OCI-LY3 (cell line): ENCODE measurements at regions not wholly inside any gene's neighbourhood (a gene's known extent, or its start where the extent isn't known, plus 50 kb on each side); places are given as distances from the start of the nearest gene placed in this dataset.

Source experiments
- H2AFZ ChIP-seq: fragments of 200-600, 300-600 bp; shearing (Covaris generic); 2 replicates; pipeline ENCODE4 v1.6.0; 2014; ENCODE audit warnings: antibody characterized with exemption, low read depth, low read length
- H3K27ac ChIP-seq: fragments of 200-600, 300-600 bp; sonication (generic); 2 replicates; pipeline ENCODE4 v1.5.1; 2014; ENCODE audit warnings: mild to moderate bottlenecking, low read length, moderate library complexity, mixed read lengths
- H3K27me3 ChIP-seq: fragments of 200-600, 300-600 bp; sonication (generic); 2 replicates; pipeline ENCODE4 v1.6.1; 2014; ENCODE audit warnings: low read depth, low read length, mixed read lengths
- H3K36me3 ChIP-seq: fragments of 200-600, 300-600 bp; sonication (generic); replicated peaks from 2 replicates; pipeline ENCODE3; 2014; ENCODE audit warnings: low read depth, low read length, mixed read lengths
- H3K4me1 ChIP-seq: fragments of 300-600, 200-600 bp; sonication (generic); 2 replicates; pipeline ENCODE4 v1.6.1; 2014; ENCODE audit warnings: low read length, mixed read lengths
- H3K4me2 ChIP-seq: fragments of 200-600, 300-600 bp; sonication (generic); 2 replicates; pipeline ENCODE4 v1.6.1; 2014; ENCODE audit warnings: low read length, mixed read lengths
- H3K4me3 ChIP-seq: fragments of 300-600, 200-600 bp; sonication (generic); 2 replicates; pipeline ENCODE4 v1.5.1; 2014; ENCODE audit warnings: antibody characterized with exemption, mild to moderate bottlenecking, low read length, moderate library complexity
- H3K79me2 ChIP-seq: fragments of 300-600, 200-600 bp; shearing (Covaris generic); 2 replicates; pipeline ENCODE4 v1.6.1; 2014; ENCODE audit warnings: mild to moderate bottlenecking, low read length, mixed read lengths
- H3K9ac ChIP-seq: fragments of 300-600, 200-600 bp; shearing (Covaris generic); 2 replicates; pipeline ENCODE4 v1.6.0; 2014; ENCODE audit warnings: mild to moderate bottlenecking, low read length, moderate library complexity
- H3K9me3 ChIP-seq: fragments of 200-600, 300-600 bp; shearing (Covaris generic); 2 replicates; pipeline ENCODE4 v1.6.1; 2014; ENCODE audit warnings: low read length, mixed read lengths; ENCODE audit not compliant: insufficient read depth
- H4K20me1 ChIP-seq: fragments of 200-600, 300-600 bp; sonication (generic); 2 replicates; pipeline ENCODE4 v1.6.1; 2016; ENCODE audit warnings: low read length, mixed read lengths; ENCODE audit not compliant: insufficient read depth
- EZH2phosphoT487 ChIP-seq: fragments of 200-600 bp; shearing (Covaris generic); IDR thresholded peaks from 2 replicates; pipeline ENCODE4 v1.6.1; 2018; ENCODE audit warnings: antibody characterized with exemption, mixed run types, low read depth
- TF ChIP-seq, protein P1 (sequence below): fragments of 200-600, 300-600 bp; sonication (generic); IDR thresholded peaks from 2 replicates; pipeline ENCODE4 v1.5.1; 2014; ENCODE audit warnings: antibody characterized with exemption, low read length, low read depth

DNA sequence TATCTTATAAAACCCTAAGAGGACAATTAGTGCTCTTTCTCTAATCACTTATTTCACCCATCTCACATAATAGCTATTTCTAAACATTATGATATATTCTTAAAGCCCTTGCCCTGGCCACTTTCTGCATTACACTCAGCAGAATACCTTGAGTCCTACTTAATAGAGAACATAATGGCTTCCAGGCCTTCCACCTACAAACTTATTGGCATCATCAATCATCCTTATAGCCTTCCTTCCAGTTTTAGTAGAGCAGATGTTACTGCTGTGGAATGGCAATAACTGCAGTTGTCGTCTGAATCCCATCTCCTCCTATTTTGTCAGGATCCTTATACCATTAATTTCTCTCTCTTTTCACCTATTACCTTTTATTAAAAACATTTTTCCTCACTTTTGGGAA is 1127.4 kb downstream of the LRFN5 start:
- no peak overlapping the region for H3K27ac ChIP-seq
- peaks cover 5% of the 10 kb centered on the region; the same call in 1 of the 2 replicates for H3K4me1 ChIP-seq
- H2AFZ ChIP-seq = no peak overlapping the region
- H3K79me2 ChIP-seq = no peaks in the 10 kb centered on the region
- no peak overlapping the region for H3K4me2 ChIP-seq
- H3K36me3 ChIP-seq = no peaks in the 10 kb centered on the region
- no peaks in the 10 kb centered on the region for H3K9me3 ChIP-seq
- H4K20me1 ChIP-seq = no peaks in the 10 kb centered on the region
- no peak overlapping the region for H3K4me3 ChIP-seq
- H3K27me3 ChIP-seq = no peaks in the 10 kb centered on the region
- H3K9ac ChIP-seq = no peak overlapping the region
- TF ChIP-seq, protein P1, sequence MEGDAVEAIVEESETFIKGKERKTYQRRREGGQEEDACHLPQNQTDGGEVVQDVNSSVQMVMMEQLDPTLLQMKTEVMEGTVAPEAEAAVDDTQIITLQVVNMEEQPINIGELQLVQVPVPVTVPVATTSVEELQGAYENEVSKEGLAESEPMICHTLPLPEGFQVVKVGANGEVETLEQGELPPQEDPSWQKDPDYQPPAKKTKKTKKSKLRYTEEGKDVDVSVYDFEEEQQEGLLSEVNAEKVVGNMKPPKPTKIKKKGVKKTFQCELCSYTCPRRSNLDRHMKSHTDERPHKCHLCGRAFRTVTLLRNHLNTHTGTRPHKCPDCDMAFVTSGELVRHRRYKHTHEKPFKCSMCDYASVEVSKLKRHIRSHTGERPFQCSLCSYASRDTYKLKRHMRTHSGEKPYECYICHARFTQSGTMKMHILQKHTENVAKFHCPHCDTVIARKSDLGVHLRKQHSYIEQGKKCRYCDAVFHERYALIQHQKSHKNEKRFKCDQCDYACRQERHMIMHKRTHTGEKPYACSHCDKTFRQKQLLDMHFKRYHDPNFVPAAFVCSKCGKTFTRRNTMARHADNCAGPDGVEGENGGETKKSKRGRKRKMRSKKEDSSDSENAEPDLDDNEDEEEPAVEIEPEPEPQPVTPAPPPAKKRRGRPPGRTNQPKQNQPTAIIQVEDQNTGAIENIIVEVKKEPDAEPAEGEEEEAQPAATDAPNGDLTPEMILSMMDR = no peak
- TF ChIP-seq EZH2phosphoT487 = no peak

DNA sequence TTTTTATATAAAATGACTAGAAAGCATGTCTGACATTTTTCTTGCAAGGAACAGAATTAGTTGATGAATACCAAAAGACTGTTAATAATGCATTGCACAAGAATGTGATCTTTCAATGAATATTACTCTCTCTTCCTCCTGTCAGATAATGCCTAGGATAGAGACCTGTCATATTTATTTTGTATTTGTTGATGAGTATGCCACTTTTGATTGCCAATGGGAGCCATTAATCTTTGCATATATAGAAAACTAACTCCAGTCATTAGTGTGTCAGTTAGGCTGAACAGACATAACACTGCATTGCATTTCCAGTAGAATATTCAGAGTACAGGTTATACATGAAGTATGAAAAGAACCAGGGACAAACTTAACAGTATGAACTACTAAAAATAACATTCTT is 1125.3 kb downstream of the LRFN5 start:
- H3K9ac ChIP-seq = no peak overlapping the region
- peaks cover 5% of the 10 kb centered on the region; the same call in 1 of the 2 replicates for H3K4me1 ChIP-seq
- no peak overlapping the region for H3K27ac ChIP-seq
- no peak overlapping the region for H3K4me3 ChIP-seq
- H4K20me1 ChIP-seq = no peaks in the 10 kb centered on the region
- H3K27me3 ChIP-seq = no peaks in the 10 kb centered on the region
- no peaks in the 10 kb centered on the region for H3K36me3 ChIP-seq
- TF ChIP-seq EZH2phosphoT487 = no peak
- TF ChIP-seq, protein P1 = no peak
- H3K4me2 ChIP-seq = no peak overlapping the region
- no peaks in the 10 kb centered on the region for H3K9me3 ChIP-seq
- no peak overlapping the region for H2AFZ ChIP-seq
- H3K79me2 ChIP-seq = no peaks in the 10 kb centered on the region

DNA sequence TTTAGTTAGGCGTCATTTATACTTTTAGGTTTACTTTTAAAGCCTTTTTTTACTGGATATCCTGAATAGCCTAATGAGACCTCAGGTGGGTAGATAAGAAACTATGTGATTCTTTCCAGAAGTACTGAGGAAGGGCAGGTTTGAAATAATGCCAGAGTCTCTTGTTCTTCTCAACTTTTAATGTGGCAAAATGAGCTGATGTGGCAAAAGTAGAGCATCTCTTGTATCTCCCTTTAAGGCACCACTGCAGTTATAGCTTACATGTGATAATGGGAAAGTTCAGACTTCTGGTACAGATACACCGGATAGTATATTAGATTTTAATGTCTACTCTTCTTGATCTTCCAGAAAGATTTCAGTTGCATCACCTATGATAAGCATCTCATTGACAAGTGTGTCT is 1124.8 kb downstream of the LRFN5 start:
- Histone ChIP-seq H3K4me3 (no peak overlapping the region), H3K27ac (no peak overlapping the region), H4K20me1 (no peaks in the 10 kb centered on the region), H3K36me3 (no peaks in the 10 kb centered on the region), H3K79me2 (no peaks in the 10 kb centered on the region), H2AFZ (no peak overlapping the region), H3K9ac (no peak overlapping the region), H3K4me2 (no peak overlapping the region), H3K27me3 (no peaks in the 10 kb centered on the region), H3K4me1 (peaks cover 5% of the 10 kb centered on the region; the same call in 1 of the 2 replicates), H3K9me3 (no peaks in the 10 kb centered on the region)
- TF ChIP-seq, protein P1 = no peak
- no peak for TF ChIP-seq EZH2phosphoT487

DNA sequence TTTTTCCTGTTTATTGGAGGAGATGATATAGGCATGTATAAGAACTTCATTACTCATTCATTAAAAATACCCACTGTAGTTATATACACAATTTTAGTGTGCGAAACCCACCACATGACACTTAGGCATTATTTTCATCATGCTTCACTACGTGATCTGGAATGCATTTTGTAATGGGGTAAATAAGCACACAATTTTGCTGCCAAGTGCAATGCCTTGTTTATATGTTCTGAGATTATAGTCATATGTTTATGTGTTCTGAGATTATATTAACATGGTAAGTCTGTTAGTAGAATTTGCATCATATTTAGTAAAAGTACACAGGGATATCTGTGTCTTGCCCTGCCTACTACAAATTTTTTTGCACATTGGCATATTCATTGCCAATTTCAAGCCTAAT is 1123.0 kb downstream of the LRFN5 start:
- no peak overlapping the region for H3K9ac ChIP-seq
- peaks cover 1% of the 10 kb centered on the region; the same call in 1 of the 2 replicates for H3K4me1 ChIP-seq
- no peaks in the 10 kb centered on the region for H3K36me3 ChIP-seq
- H3K27ac ChIP-seq = no peak overlapping the region
- H2AFZ ChIP-seq = no peak overlapping the region
- no peaks in the 10 kb centered on the region for H3K9me3 ChIP-seq
- TF ChIP-seq EZH2phosphoT487 = no peak
- TF ChIP-seq, protein P1 = no peak
- H3K27me3 ChIP-seq = no peaks in the 10 kb centered on the region
- no peak overlapping the region for H3K4me2 ChIP-seq
- no peaks in the 10 kb centered on the region for H3K79me2 ChIP-seq
- H3K4me3 ChIP-seq = no peak overlapping the region
- H4K20me1 ChIP-seq = no peaks in the 10 kb centered on the region
